Amniotic stem cell (primary cell): ENCODE measurements at regions not wholly inside any gene's neighbourhood (a gene's known extent, or its start where the extent isn't known, plus 50 kb on each side); places are given as distances from the start of the nearest gene placed in this dataset.
"Not testable (repeated sequence)": the region's sequence is repeated elsewhere in the genome, so short reads cannot be mapped to it uniquely, and the experiment has no call there.

ENCODE experiments used
- DNase-seq: peaks from one replicate; lab custom pipeline; 2025; lab: John Stamatoyannopoulos, UW

DNA sequence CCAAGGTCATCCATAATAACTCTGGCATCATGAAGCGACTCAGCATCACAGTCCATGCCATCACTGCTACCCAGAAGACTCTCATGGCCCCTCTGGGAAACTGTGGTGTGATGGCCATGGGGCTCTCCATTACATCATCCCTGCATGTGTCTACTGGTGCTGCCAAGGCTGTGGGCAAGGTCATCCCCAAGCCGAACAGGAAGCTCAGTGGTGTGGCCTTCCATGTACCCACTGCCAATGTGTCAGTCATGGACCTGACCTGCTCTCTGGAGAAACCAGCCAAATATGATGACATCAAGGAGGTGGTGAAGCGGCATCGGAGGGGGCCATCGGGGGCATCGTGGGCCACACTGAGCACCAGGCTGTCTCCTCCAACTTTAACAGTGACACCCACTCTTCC is 65.1 kb upstream of the ARHGAP29 start:
- DNase-seq = no peak

DNA sequence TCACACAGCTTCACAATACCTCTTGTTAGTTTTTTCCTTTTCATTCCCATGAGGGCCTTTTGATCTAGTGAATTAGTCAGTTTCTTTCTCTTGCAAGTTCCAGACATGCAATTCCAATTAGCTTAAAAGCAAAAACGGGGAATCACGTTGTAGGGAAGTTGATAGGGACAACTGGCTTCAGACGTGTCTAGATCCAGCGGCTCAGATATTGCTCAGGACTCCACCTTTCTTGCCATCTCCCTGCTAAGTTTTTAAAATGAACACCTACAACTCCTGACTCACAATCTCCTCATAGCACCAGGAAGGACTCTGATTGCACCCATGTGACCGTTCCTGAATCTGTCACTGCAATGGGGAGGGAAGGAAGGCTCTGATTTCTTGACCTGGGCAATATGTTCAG is 63.8 kb upstream of the ARHGAP29 start:
- DNase-seq = no peak

GRCh38 chr1:94300731-94301130 is 63.3 kb upstream of the ARHGAP29 start:
- DNase-seq = no peak

GRCh38 chr1:94299627-94300553 is 62.5 kb upstream of the ARHGAP29 start:
- DNase-seq = no peak

- DNase-seq = no peak
Measured at GRCh38 chr1:94298861-94299260, 61.5 kb upstream of the ARHGAP29 start.

DNA sequence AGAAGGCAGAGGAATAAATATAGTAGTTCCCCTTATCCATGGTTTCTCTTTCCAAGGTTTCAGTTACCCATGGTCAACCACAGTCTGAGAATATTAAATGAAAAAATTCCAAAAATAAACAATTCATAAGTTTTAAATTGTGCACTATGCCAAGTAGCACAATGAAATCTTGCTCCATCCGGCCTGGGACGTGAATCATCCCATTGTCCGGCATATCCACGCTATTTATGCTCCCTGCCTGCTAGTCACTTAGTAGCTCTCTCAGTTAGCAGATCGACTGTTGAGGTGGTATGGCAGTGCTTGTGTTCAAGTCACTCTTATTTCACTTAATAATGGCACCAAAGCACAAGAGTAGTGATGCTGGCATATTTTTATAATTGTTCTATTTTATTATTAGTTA is 58.6 kb upstream of the ARHGAP29 start:
- no peak for DNase-seq

DNA sequence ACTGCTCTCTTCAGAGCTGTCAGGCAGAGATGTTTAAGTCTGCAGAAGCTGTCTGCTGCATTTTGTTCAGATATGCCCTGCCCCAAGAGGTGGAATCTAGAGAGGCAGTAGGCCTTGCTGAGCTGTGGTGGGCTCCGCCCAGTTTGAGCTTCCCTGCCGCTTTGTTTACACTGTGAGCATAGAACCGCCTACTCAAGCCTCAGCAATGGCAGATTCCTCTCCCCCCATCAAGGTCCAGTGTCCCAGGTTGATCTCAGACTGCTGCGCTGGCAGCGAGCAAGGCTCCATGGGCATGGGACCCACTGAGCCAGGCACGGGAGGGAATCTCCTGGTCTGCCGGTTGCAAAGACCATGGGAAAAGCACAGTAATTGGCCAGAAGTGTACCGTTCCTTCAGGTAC is 55.6 kb upstream of the ARHGAP29 start:
- DNase-seq = not testable (repeated sequence)

DNA sequence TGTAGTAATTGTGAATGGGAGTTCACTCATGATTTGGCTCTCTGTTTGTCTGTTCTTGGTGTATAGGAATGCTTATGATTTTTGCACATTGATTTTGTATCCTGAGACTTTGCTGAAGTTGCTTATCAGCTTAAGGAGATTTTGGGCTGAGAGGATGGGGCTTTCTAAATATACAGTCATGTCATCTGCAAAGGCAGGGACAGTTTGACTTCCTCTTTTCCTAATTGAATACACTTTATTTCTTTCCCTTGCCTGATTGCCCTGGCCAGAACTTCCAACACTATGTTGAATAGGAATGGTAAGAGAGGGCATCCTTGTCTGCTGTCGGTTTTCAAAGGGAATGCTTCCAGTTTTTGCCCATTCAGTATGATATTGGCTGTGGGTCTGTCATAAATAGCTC is 51.9 kb upstream of the ARHGAP29 start:
- DNase-seq = not testable (repeated sequence)
